ENCODE measurements at regions not wholly inside any gene's neighbourhood (a gene's known extent, or its start where the extent isn't known, plus 50 kb on each side); places are given as distances from the start of the nearest gene placed in this dataset.
"Not testable (repeated sequence)": the region's sequence is repeated elsewhere in the genome, so short reads cannot be mapped to it uniquely, and the experiment has no call there.

- H3K36me3 ChIP-seq (ENCODE audit: control insufficient read depth, insufficient read depth, low read length, severe bottlenecking) = no peaks in the 10 kb centered on the region
- H3K4me3 ChIP-seq (ENCODE audit: low read length) = no peak overlapping the region
- H3K9me3 ChIP-seq (ENCODE audit: control insufficient read depth, low read length) = no peaks in the 10 kb centered on the region
- DNase-seq (ENCODE audit: low read depth) = no peak
- H3K9ac ChIP-seq (ENCODE audit: low read length) = no peak overlapping the region
- no peaks in the 10 kb centered on the region for H3K4me1 ChIP-seq (ENCODE audit: control insufficient read depth, insufficient read depth, low read length)
- H3K27me3 ChIP-seq (replicated peaks; ENCODE audit: control insufficient read depth, insufficient read depth, low read length) = no peaks in the 10 kb centered on the region
These were observed 938.9 kb downstream of the TDRD15 start for GRCh38 chr2:22062679-22063078.

- H3K9me3 ChIP-seq (ENCODE audit: control insufficient read depth, low read length) = peaks cover 9% of the 10 kb centered on the region
- no peak overlapping the region for H3K9ac ChIP-seq (ENCODE audit: low read length)
- no peaks in the 10 kb centered on the region for H3K36me3 ChIP-seq (ENCODE audit: control insufficient read depth, insufficient read depth, low read length, severe bottlenecking)
- H3K27me3 ChIP-seq (replicated peaks; ENCODE audit: control insufficient read depth, insufficient read depth, low read length) = no peaks in the 10 kb centered on the region
- no peak overlapping the region for H3K4me3 ChIP-seq (ENCODE audit: low read length)
- no peaks in the 10 kb centered on the region for H3K4me1 ChIP-seq (ENCODE audit: control insufficient read depth, insufficient read depth, low read length)
- no peak for DNase-seq (ENCODE audit: low read depth)
These were observed 952.7 kb downstream of the TDRD15 start for GRCh38 chr2:22076454-22076853.

GRCh38 chr2:22078701-22079100, 954.9 kb downstream of the TDRD15 start:
- Histone ChIP-seq H3K27me3 (replicated peaks; ENCODE audit: control insufficient read depth, insufficient read depth, low read length) (no peaks in the 10 kb centered on the region), H3K9me3 (ENCODE audit: control insufficient read depth, low read length) (peaks cover under 1% of the 10 kb centered on the region), H3K4me3 (ENCODE audit: low read length) (no peak overlapping the region), H3K36me3 (ENCODE audit: control insufficient read depth, insufficient read depth, low read length, severe bottlenecking) (no peaks in the 10 kb centered on the region), H3K4me1 (ENCODE audit: control insufficient read depth, insufficient read depth, low read length) (no peaks in the 10 kb centered on the region), H3K9ac (ENCODE audit: low read length) (no peak overlapping the region)
- DNase-seq (ENCODE audit: low read depth) = no peak

GRCh38 chr2:22079583-22079982, 955.8 kb downstream of the TDRD15 start:
- H3K9ac ChIP-seq (ENCODE audit: low read length) = no peak overlapping the region
- no peak overlapping the region for H3K4me3 ChIP-seq (ENCODE audit: low read length)
- no peaks in the 10 kb centered on the region for H3K9me3 ChIP-seq (ENCODE audit: control insufficient read depth, low read length)
- no peaks in the 10 kb centered on the region for H3K4me1 ChIP-seq (ENCODE audit: control insufficient read depth, insufficient read depth, low read length)
- no peak for DNase-seq (ENCODE audit: low read depth)
- H3K36me3 ChIP-seq (ENCODE audit: control insufficient read depth, insufficient read depth, low read length, severe bottlenecking) = no peaks in the 10 kb centered on the region
- no peaks in the 10 kb centered on the region for H3K27me3 ChIP-seq (replicated peaks; ENCODE audit: control insufficient read depth, insufficient read depth, low read length)

GRCh38 chr2:22086726-22087125, 963.0 kb downstream of the TDRD15 start:
- Histone ChIP-seq H3K9me3 (ENCODE audit: control insufficient read depth, low read length) (no peaks in the 10 kb centered on the region), H3K4me1 (ENCODE audit: control insufficient read depth, insufficient read depth, low read length) (no peaks in the 10 kb centered on the region), H3K4me3 (ENCODE audit: low read length) (no peak overlapping the region), H3K36me3 (ENCODE audit: control insufficient read depth, insufficient read depth, low read length, severe bottlenecking) (no peaks in the 10 kb centered on the region), H3K27me3 (replicated peaks; ENCODE audit: control insufficient read depth, insufficient read depth, low read length) (no peaks in the 10 kb centered on the region), H3K9ac (ENCODE audit: low read length) (no peak overlapping the region)
- DNase-seq (ENCODE audit: low read depth) = no peak

GRCh38 chr2:22103617-22104016, 979.8 kb downstream of the TDRD15 start:
- not testable (repeated sequence) for H3K36me3 ChIP-seq (ENCODE audit: control insufficient read depth, insufficient read depth, low read length, severe bottlenecking); DNase-seq (ENCODE audit: low read depth); H3K9me3 ChIP-seq (ENCODE audit: control insufficient read depth, low read length); H3K27me3 ChIP-seq (replicated peaks; ENCODE audit: control insufficient read depth, insufficient read depth, low read length); H3K9ac ChIP-seq (ENCODE audit: low read length); H3K4me3 ChIP-seq (ENCODE audit: low read length); H3K4me1 ChIP-seq (ENCODE audit: control insufficient read depth, insufficient read depth, low read length)

- Histone ChIP-seq H3K4me3 (ENCODE audit: low read length) (no peak overlapping the region), H3K27me3 (replicated peaks; ENCODE audit: control insufficient read depth, insufficient read depth, low read length) (no peaks in the 10 kb centered on the region), H3K4me1 (ENCODE audit: control insufficient read depth, insufficient read depth, low read length) (no peaks in the 10 kb centered on the region), H3K9me3 (ENCODE audit: control insufficient read depth, low read length) (peaks cover 4% of the 10 kb centered on the region), H3K9ac (ENCODE audit: low read length) (no peak overlapping the region), H3K36me3 (ENCODE audit: control insufficient read depth, insufficient read depth, low read length, severe bottlenecking) (no peaks in the 10 kb centered on the region)
- DNase-seq (ENCODE audit: low read depth) = no peak
These were observed 986.5 kb downstream of the TDRD15 start for GRCh38 chr2:22110244-22110651.

GRCh38 chr2:22124003-22124402, 1000.2 kb downstream of the TDRD15 start:
- H3K27me3 ChIP-seq (replicated peaks; ENCODE audit: control insufficient read depth, insufficient read depth, low read length) = no peaks in the 10 kb centered on the region
- no peaks in the 10 kb centered on the region for H3K4me1 ChIP-seq (ENCODE audit: control insufficient read depth, insufficient read depth, low read length)
- H3K9ac ChIP-seq (ENCODE audit: low read length) = no peak overlapping the region
- no peaks in the 10 kb centered on the region for H3K9me3 ChIP-seq (ENCODE audit: control insufficient read depth, low read length)
- H3K36me3 ChIP-seq (ENCODE audit: control insufficient read depth, insufficient read depth, low read length, severe bottlenecking) = no peaks in the 10 kb centered on the region
- H3K4me3 ChIP-seq (ENCODE audit: low read length) = no peak overlapping the region
- DNase-seq (ENCODE audit: low read depth) = no peak

GRCh38 chr2:22126106-22126505, 1002.3 kb downstream of the TDRD15 start:
- DNase-seq (ENCODE audit: low read depth) = no peak
- no peaks in the 10 kb centered on the region for H3K27me3 ChIP-seq (replicated peaks; ENCODE audit: control insufficient read depth, insufficient read depth, low read length)
- H3K9ac ChIP-seq (ENCODE audit: low read length) = no peak overlapping the region
- H3K36me3 ChIP-seq (ENCODE audit: control insufficient read depth, insufficient read depth, low read length, severe bottlenecking) = no peaks in the 10 kb centered on the region
- H3K9me3 ChIP-seq (ENCODE audit: control insufficient read depth, low read length) = no peaks in the 10 kb centered on the region
- H3K4me1 ChIP-seq (ENCODE audit: control insufficient read depth, insufficient read depth, low read length) = no peaks in the 10 kb centered on the region
- no peak overlapping the region for H3K4me3 ChIP-seq (ENCODE audit: low read length)

- Histone ChIP-seq H3K27me3 (replicated peaks; ENCODE audit: control insufficient read depth, insufficient read depth, low read length) (no peaks in the 10 kb centered on the region), H3K4me1 (ENCODE audit: control insufficient read depth, insufficient read depth, low read length) (no peaks in the 10 kb centered on the region), H3K9ac (ENCODE audit: low read length) (no peak overlapping the region), H3K4me3 (ENCODE audit: low read length) (no peak overlapping the region), H3K9me3 (ENCODE audit: control insufficient read depth, low read length) (no peaks in the 10 kb centered on the region), H3K36me3 (ENCODE audit: control insufficient read depth, insufficient read depth, low read length, severe bottlenecking) (no peaks in the 10 kb centered on the region)
- DNase-seq (ENCODE audit: low read depth) = no peak
These were observed 1003.2 kb downstream of the TDRD15 start for GRCh38 chr2:22126978-22127377.

GRCh38 chr2:22134421-22134820, 1010.7 kb downstream of the TDRD15 start:
- Histone ChIP-seq H3K9ac (ENCODE audit: low read length) (no peak overlapping the region), H3K4me3 (ENCODE audit: low read length) (no peak overlapping the region), H3K36me3 (ENCODE audit: control insufficient read depth, insufficient read depth, low read length, severe bottlenecking) (no peaks in the 10 kb centered on the region), H3K4me1 (ENCODE audit: control insufficient read depth, insufficient read depth, low read length) (no peaks in the 10 kb centered on the region), H3K9me3 (ENCODE audit: control insufficient read depth, low read length) (no peaks in the 10 kb centered on the region), H3K27me3 (replicated peaks; ENCODE audit: control insufficient read depth, insufficient read depth, low read length) (no peaks in the 10 kb centered on the region)
- no peak for DNase-seq (ENCODE audit: low read depth)

- no peak for DNase-seq (ENCODE audit: low read depth)
These were observed 1012.7 kb downstream of the TDRD15 start for GRCh38 chr2:22136446-22136845.

More at GRCh38 chr2:22136446-22136845, 1012.7 kb downstream of the TDRD15 start:
- no peaks in the 10 kb centered on the region for H3K36me3 ChIP-seq (ENCODE audit: control insufficient read depth, insufficient read depth, low read length, severe bottlenecking)
- H3K4me3 ChIP-seq (ENCODE audit: low read length) = no peak overlapping the region
- no peaks in the 10 kb centered on the region for H3K9me3 ChIP-seq (ENCODE audit: control insufficient read depth, low read length)
- no peak overlapping the region for H3K9ac ChIP-seq (ENCODE audit: low read length)
- no peaks in the 10 kb centered on the region for H3K27me3 ChIP-seq (replicated peaks; ENCODE audit: control insufficient read depth, insufficient read depth, low read length)
- no peaks in the 10 kb centered on the region for H3K4me1 ChIP-seq (ENCODE audit: control insufficient read depth, insufficient read depth, low read length)
